ENCODE measurements at regions not wholly inside any gene's neighbourhood (a gene's known extent, or its start where the extent isn't known, plus 50 kb on each side); places are given as distances from the start of the nearest gene placed in this dataset.
"Not testable (repeated sequence)": the region's sequence is repeated elsewhere in the genome, so short reads cannot be mapped to it uniquely, and the experiment has no call there.

- Histone ChIP-seq H3K27ac (no peak overlapping the region), H3K4me3 (no peak overlapping the region)
- TF ChIP-seq CTCF (IDR thresholded peaks at IDR 0.05), result no peak
- DNase-seq (ENCODE audit: low spot score), result no peak
Measured at GRCh38 chr12:31220633-31221550, 105.1 kb downstream of the SINHCAF start.

GRCh38 chr12:31221551-31221945, 104.4 kb downstream of the SINHCAF start:
- Histone ChIP-seq H3K4me3 (no peak overlapping the region), H3K27ac (no peak overlapping the region)
- no peak for DNase-seq (ENCODE audit: low spot score)
- no peak for TF ChIP-seq CTCF (IDR thresholded peaks at IDR 0.05)

GRCh38 chr12:31222620-31223222, 103.2 kb downstream of the SINHCAF start:
- TF ChIP-seq CTCF (IDR thresholded peaks at IDR 0.05), result no peak
- Histone ChIP-seq H3K27ac (no peak overlapping the region), H3K4me3 (no peak overlapping the region)
- no peak for DNase-seq (ENCODE audit: low spot score)

- H3K27ac ChIP-seq; DNase-seq (ENCODE audit: low spot score); H3K4me3 ChIP-seq: not testable (repeated sequence)
Measured at GRCh38 chr12:31223640-31224039, 102.3 kb downstream of the SINHCAF start.

- Histone ChIP-seq H3K4me3 (no peak overlapping the region), H3K27ac (no peak overlapping the region)
- TF ChIP-seq CTCF (IDR thresholded peaks at IDR 0.05), result no peak
- no peak for DNase-seq (ENCODE audit: low spot score)
Measured at GRCh38 chr12:31224768-31225448, 101.0 kb downstream of the SINHCAF start.

GRCh38 chr12:31225656-31226535, 100.1 kb downstream of the SINHCAF start:
- H3K27ac ChIP-seq, result no peak overlapping the region
- no peak for DNase-seq (ENCODE audit: low spot score)
- no peak overlapping the region for H3K4me3 ChIP-seq
- no peak for TF ChIP-seq CTCF (IDR thresholded peaks at IDR 0.05)

GRCh38 chr12:31226639-31227038, 99.3 kb downstream of the SINHCAF start:
- H3K27ac ChIP-seq, result no peak overlapping the region
- no peak for DNase-seq (ENCODE audit: low spot score)
- TF ChIP-seq CTCF (IDR thresholded peaks at IDR 0.05), result no peak
- H3K4me3 ChIP-seq, result no peak overlapping the region

Measured in coronary artery (tissue), 2 donors.